Ascending aorta (tissue), 2 donors: ENCODE measurements at regions not wholly inside any gene's neighbourhood (a gene's known extent, or its start where the extent isn't known, plus 50 kb on each side); places are given as distances from the start of the nearest gene placed in this dataset.
A peak's percentile ranks its signal among the peaks of the same experiment; 100 is the strongest.

ENCODE experiments used
- DNase-seq, 2 donors: peaks; one replicate each; pipeline ENCODE4 v3.0.0-alpha.2; 2019; ENCODE audit warnings: low spot score in 2 of 2
- H3K27ac ChIP-seq, 2 donors: fragments of 200-600 bp; sonication (generic); one replicate each; pipeline ENCODE4 v1.5.1; 2016 to 2017; ENCODE audit warnings: mild to moderate bottlenecking in 1 of 2
- H3K27me3 ChIP-seq: fragments of 200-600 bp; sonication (generic); one replicate; pipeline ENCODE4 v1.5.1; 2017
- H3K36me3 ChIP-seq, 2 donors: fragments of 200-600 bp; sonication (generic); one replicate each; pipeline ENCODE4 v1.5.1; 2016
- H3K4me1 ChIP-seq, 2 donors: fragments of 200-600 bp; sonication (generic); one replicate each; pipeline ENCODE4 v1.5.1; 2016 to 2017; ENCODE audit warnings: mild to moderate bottlenecking in 1 of 2
- H3K4me3 ChIP-seq, 2 donors: fragments of 200-600 bp; sonication (generic); one replicate each; pipeline ENCODE4 v1.5.1; 2016 to 2017; ENCODE audit warnings: mild to moderate bottlenecking in 1 of 2
- H3K9me3 ChIP-seq, 2 donors: fragments of 200-600 bp; sonication (generic); one replicate each; pipeline ENCODE4 v1.5.1; 2016
- intact Hi-C: fragments of 100-400 bp; cut with DNase I; formaldehyde crosslinking; loops from one replicate; pipeline ENCODE4 v1.15.1; 2023
- TF ChIP-seq, protein P1 (sequence below), 3 experiments: fragments of 200-600 bp in 2 of 3; fragments of 450-650 bp in 1 of 3; sonication (generic) in 2 of 3; IDR thresholded peaks; one replicate each; pipeline ENCODE4 v1.5.1; 2016 to 2019; ENCODE audit warnings: antibody characterized with exemption in 3 of 3, mild to moderate bottlenecking in 1 of 3, moderate library complexity in 1 of 3

GRCh38 chr10:4546500-4546899, 279.5 kb upstream of the AKR1E2 start:
- H3K4me3 ChIP-seq: no peak overlapping the region
- intact Hi-C loops: loop anchor here (10.0 kb wide), 1 partner anchor 612 kb away; no protein-coding TSS in a partner anchor

DNA sequence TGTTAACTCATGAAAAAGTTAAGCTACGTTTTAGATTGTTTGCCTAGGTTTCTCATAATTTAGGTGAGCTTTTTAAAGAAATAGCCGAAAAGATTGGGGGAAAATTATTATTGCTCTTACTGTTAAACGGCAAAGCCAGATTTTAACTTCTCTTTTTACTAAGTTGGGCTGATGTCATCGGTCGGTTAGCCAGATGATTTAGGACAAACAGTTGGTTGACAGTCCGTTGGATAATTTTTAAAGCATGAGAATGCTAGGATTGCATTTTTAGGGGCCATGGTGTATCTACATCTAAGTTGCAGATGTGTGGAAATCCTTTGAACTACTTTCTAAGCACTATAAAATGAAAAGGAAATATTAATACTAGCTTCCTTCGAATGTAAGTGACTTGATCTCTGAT, 280.9 kb upstream of the AKR1E2 start:
- Histone ChIP-seq H3K4me3 (no peak overlapping the region), H3K4me1 (peaks cover 5 to 12% of the 10 kb centered on the region in 2 donors), H3K27ac (no peak overlapping the region), H3K27me3 (no peaks in the 10 kb centered on the region), H3K36me3 (no peaks in the 10 kb centered on the region), H3K9me3 (peaks cover 0 to 10% of the 10 kb centered on the region in 2 donors)
- intact Hi-C loops: loop anchor here (10.0 kb wide), 1 partner anchor 610 kb away; no protein-coding TSS in a partner anchor
- TF ChIP-seq, protein P1, sequence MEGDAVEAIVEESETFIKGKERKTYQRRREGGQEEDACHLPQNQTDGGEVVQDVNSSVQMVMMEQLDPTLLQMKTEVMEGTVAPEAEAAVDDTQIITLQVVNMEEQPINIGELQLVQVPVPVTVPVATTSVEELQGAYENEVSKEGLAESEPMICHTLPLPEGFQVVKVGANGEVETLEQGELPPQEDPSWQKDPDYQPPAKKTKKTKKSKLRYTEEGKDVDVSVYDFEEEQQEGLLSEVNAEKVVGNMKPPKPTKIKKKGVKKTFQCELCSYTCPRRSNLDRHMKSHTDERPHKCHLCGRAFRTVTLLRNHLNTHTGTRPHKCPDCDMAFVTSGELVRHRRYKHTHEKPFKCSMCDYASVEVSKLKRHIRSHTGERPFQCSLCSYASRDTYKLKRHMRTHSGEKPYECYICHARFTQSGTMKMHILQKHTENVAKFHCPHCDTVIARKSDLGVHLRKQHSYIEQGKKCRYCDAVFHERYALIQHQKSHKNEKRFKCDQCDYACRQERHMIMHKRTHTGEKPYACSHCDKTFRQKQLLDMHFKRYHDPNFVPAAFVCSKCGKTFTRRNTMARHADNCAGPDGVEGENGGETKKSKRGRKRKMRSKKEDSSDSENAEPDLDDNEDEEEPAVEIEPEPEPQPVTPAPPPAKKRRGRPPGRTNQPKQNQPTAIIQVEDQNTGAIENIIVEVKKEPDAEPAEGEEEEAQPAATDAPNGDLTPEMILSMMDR (IDR thresholded peaks at IDR 0.05): no peak
- DNase-seq: no peak

More at GRCh38 chr10:4546500-4546899, 279.5 kb upstream of the AKR1E2 start:
- DNase-seq: no peak
- Histone ChIP-seq H3K4me1 (peaks cover 4 to 7% of the 10 kb centered on the region in 2 donors), H3K27ac (no peak overlapping the region), H3K27me3 (no peaks in the 10 kb centered on the region), H3K9me3 (no peaks in the 10 kb centered on the region), H3K36me3 (no peaks in the 10 kb centered on the region)
- TF ChIP-seq, protein P1 (IDR thresholded peaks at IDR 0.05): no peak

- no peaks in the 10 kb centered on the region for H3K27me3 ChIP-seq
- no peak overlapping the region for H3K4me3 ChIP-seq
- intact Hi-C loops: loop anchor here (5.0 to 10.0 kb wide), 3 partner anchors 262 to 609 kb away; no protein-coding TSS in a partner anchor
Observed at GRCh38 chr10:4543938-4544533, 282.0 kb upstream of the AKR1E2 start.

DNA sequence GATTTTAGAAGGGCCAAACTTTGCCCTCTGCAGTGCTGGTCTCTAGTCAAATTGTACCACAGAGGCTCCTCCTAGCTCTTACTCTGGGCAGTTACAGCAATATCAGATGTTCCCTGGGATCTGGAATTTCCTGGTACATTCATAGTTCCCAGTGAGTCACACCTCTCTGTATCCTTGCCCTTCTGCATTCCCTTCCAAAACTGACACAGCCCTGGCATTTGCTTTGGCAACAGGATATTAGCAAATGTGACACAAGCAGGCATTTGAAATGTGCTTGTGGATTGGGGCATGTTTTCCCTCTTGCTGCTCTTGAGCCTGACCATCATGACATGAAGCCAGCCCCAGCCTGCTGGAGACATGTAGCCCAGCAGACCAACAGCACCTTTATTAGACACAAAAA, 284.7 kb upstream of the AKR1E2 start:
- TF ChIP-seq, protein P1 (IDR thresholded peaks at IDR 0.05): peak; percentile 29 to 46 (median 37)
- Histone ChIP-seq H3K4me1 (peaks cover 5 to 12% of the 10 kb centered on the region in 2 donors), H3K4me3 (no peak overlapping the region), H3K36me3 (no peaks in the 10 kb centered on the region), H3K27ac (peak overlapping the region; percentile 81 to 94), H3K9me3 (peaks cover 0 to 18% of the 10 kb centered on the region in 2 donors), H3K27me3 (no peaks in the 10 kb centered on the region)
- intact Hi-C loops: loop anchor here (5.0 to 10.0 kb wide), 3 partner anchors 259 to 606 kb away; no protein-coding TSS in a partner anchor
- DNase-seq: peak; percentile 41 to 93

More at GRCh38 chr10:4543938-4544533, 282.0 kb upstream of the AKR1E2 start:
- Histone ChIP-seq H3K9me3 (peaks cover 0 to 18% of the 10 kb centered on the region in 2 donors), H3K36me3 (no peaks in the 10 kb centered on the region), H3K4me1 (peaks cover 5 to 12% of the 10 kb centered on the region in 2 donors), H3K27ac (no peak overlapping the region)
- DNase-seq: no peak
- TF ChIP-seq, protein P1 (IDR thresholded peaks at IDR 0.05): no peak

- no peak overlapping the region for H3K27ac ChIP-seq
- intact Hi-C loops: loop anchor here (5.0 to 10.0 kb wide), 3 partner anchors 36 to 483 kb away; no protein-coding TSS in a partner anchor
- no peaks in the 10 kb centered on the region for H3K36me3 ChIP-seq
- TF ChIP-seq, protein P1 (IDR thresholded peaks at IDR 0.05): no peak
- H3K4me1 ChIP-seq: peaks cover 5 to 12% of the 10 kb centered on the region in 2 donors
- H3K9me3 ChIP-seq: peaks cover 0 to 18% of the 10 kb centered on the region in 2 donors
- no peaks in the 10 kb centered on the region for H3K27me3 ChIP-seq
- H3K4me3 ChIP-seq: no peak overlapping the region
- no peak for DNase-seq
Observed at GRCh38 chr10:4538016-4538415, 288.0 kb upstream of the AKR1E2 start.
